T-cell (primary cell): ENCODE measurements at regions not wholly inside any gene's neighbourhood (a gene's known extent, or its start where the extent isn't known, plus 50 kb on each side); places are given as distances from the start of the nearest gene placed in this dataset.

Experiments used
- ATAC-seq, 4 experiments: fragments of 200-7000 bp in 3 of 4; fragments of 150-1000 bp in 1 of 4; cut with Tn5 transposase; replicated peaks in 1 of 4; 1 replicate in 3 of 4; 2 replicates in 1 of 4; pipeline ENCODE4 v1.10.0; 2021; ENCODE audit warnings: moderate library complexity in 3 of 4, mild to moderate bottlenecking in 2 of 4, moderate number of reproducible peaks in 1 of 4
- CTCF ChIA-PET, 2 donors: fragments of 300-600 bp; sonication (Branson Sonifier 250); formaldehyde crosslinking; loops; one replicate each; lab custom pipeline; 2022; ENCODE audit warnings: antibody characterized with exemption in 2 of 2; lab: Charles Lee
- POLR2A ChIA-PET, 2 donors: fragments of 300-600 bp; sonication (Branson Sonifier 250); formaldehyde crosslinking; loops; one replicate each; lab custom pipeline; 2022; ENCODE audit warnings: antibody characterized with exemption in 2 of 2; lab: Charles Lee
- DNase-seq, 35 experiments: peaks; one replicate each; pipeline versions ENCODE4 v3.0.0 to v3.0.0-alpha.2; 2013 to 2023
- H3K27ac ChIP-seq: one replicate; pipeline ENCODE4 v1.5.1; 2013; ENCODE audit warnings: low read length
- H3K27me3 ChIP-seq, 2 experiments: replicated peaks in 1 of 2; 1 replicate in 1 of 2; 2 replicates in 1 of 2; pipeline versions ENCODE4 v1.6.1 to v1.7.0; 2013; ENCODE audit warnings: low read length in 1 of 2, mixed read lengths in 1 of 2; ENCODE audit not compliant: control insufficient read depth in 2 of 2, insufficient read depth in 2 of 2; ENCODE audit errors: extremely low read depth in 1 of 2
- H3K36me3 ChIP-seq, 2 donors: 1 replicate in 1 of 2; 2 replicates in 1 of 2; pipeline versions ENCODE4 v1.6.1 to v1.7.0; 2013; ENCODE audit warnings: low read length in 1 of 2; ENCODE audit not compliant: control insufficient read depth in 2 of 2, insufficient read depth in 1 of 2; ENCODE audit errors: extremely low read depth in 1 of 2
- H3K4me1 ChIP-seq, 2 experiments: 1 replicate in 1 of 2; 2 replicates in 1 of 2; pipeline versions ENCODE4 v1.6.1 to v1.7.0; 2013; ENCODE audit warnings: low read length in 2 of 2, mixed read lengths in 1 of 2; ENCODE audit not compliant: insufficient read depth in 2 of 2, control insufficient read depth in 1 of 2; ENCODE audit errors: extremely low read depth in 1 of 2
- H3K4me3 ChIP-seq, 2 donors: 1 replicate in 1 of 2; 2 replicates in 1 of 2; pipeline versions ENCODE4 v1.5.1 to v1.7.0; 2013; ENCODE audit warnings: mild to moderate bottlenecking in 2 of 2, low read length in 1 of 2, moderate library complexity in 1 of 2; ENCODE audit not compliant: control insufficient read depth in 1 of 2; ENCODE audit errors: extremely low read depth in 1 of 2
- H3K9me3 ChIP-seq: 2 replicates; pipeline ENCODE4 v1.7.0; 2013
- H3K27ac Mint-ChIP-seq, 2 donors: one replicate each; pipeline ENCODE4 v1.8.0; 2020 to 2021; ENCODE audit warnings: mild to moderate bottlenecking in 2 of 2, mixed read lengths in 2 of 2
- H3K27me3 Mint-ChIP-seq, 2 donors: one replicate each; pipeline ENCODE4 v1.8.0; 2021 to 2022; ENCODE audit warnings: mixed read lengths in 2 of 2
- H3K36me3 Mint-ChIP-seq: one replicate; pipeline ENCODE4 v1.8.0; 2021; ENCODE audit warnings: mixed read lengths
- H3K4me1 Mint-ChIP-seq, 3 donors: one replicate each; pipeline ENCODE4 v1.8.0; 2020 to 2022; ENCODE audit warnings: mixed read lengths in 3 of 3, mild to moderate bottlenecking in 1 of 3
- H3K4me3 Mint-ChIP-seq, 3 donors: one replicate each; pipeline ENCODE4 v1.8.0; 2020 to 2022; ENCODE audit warnings: mild to moderate bottlenecking in 3 of 3, mixed read lengths in 3 of 3, moderate library complexity in 3 of 3
- H3K9me3 Mint-ChIP-seq, 3 donors: one replicate each; pipeline ENCODE4 v1.8.0; 2020 to 2022; ENCODE audit warnings: mixed read lengths in 3 of 3
- WGBS: methylation state at CpG from one replicate; pipeline ENCODE4 v1.1.5; 2013; ENCODE audit warnings: missing lambda C conversion rate; ENCODE audit not compliant: insufficient coverage; 5-methylcytosine and 5-hydroxymethylcytosine counted together

DNA sequence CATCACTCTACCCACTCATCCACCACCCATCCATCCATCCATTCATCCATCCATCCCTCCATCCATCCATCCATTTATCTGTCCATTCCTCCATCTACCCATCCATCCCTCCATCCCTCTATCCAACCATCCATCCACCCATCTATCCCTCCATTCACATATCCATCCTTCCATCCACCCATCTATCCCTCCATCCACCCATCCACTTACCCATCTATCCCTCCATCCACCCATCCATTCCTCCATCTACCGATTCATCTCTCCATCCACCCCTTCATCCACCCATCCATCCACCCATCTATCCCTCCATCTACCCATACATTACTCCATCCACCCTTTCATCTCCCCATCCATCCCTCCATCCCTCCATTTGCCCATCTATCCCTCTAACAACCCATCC is 239.6 kb upstream of the SHH start:
- Histone ChIP-seq H3K36me3 (no peaks in the 10 kb centered on the region), H3K4me3 (no peak overlapping the region), H3K4me1 (no peaks in the 10 kb centered on the region), H3K27me3 (peaks cover 0 to 3% of the 10 kb centered on the region in 2 experiments), H3K9me3 (no peaks in the 10 kb centered on the region), H3K27ac (no peak overlapping the region)
- Mint-ChIP-seq H3K27me3 (no peaks in the 10 kb centered on the region), H3K4me3 (no peak overlapping the region), H3K36me3 (no peaks in the 10 kb centered on the region), H3K4me1 (no peaks in the 10 kb centered on the region), H3K9me3 (peaks cover 0 to 5% (median 3%) of the 10 kb centered on the region in 3 donors), H3K27ac (no peak overlapping the region)
- no peak for DNase-seq
- ChIA-PET CTCF (no interaction called here), POLR2A (no interaction called here)
- 71% methylated on average over 1 of the region's 1 CpG for WGBS
- ATAC-seq = no peak

DNA sequence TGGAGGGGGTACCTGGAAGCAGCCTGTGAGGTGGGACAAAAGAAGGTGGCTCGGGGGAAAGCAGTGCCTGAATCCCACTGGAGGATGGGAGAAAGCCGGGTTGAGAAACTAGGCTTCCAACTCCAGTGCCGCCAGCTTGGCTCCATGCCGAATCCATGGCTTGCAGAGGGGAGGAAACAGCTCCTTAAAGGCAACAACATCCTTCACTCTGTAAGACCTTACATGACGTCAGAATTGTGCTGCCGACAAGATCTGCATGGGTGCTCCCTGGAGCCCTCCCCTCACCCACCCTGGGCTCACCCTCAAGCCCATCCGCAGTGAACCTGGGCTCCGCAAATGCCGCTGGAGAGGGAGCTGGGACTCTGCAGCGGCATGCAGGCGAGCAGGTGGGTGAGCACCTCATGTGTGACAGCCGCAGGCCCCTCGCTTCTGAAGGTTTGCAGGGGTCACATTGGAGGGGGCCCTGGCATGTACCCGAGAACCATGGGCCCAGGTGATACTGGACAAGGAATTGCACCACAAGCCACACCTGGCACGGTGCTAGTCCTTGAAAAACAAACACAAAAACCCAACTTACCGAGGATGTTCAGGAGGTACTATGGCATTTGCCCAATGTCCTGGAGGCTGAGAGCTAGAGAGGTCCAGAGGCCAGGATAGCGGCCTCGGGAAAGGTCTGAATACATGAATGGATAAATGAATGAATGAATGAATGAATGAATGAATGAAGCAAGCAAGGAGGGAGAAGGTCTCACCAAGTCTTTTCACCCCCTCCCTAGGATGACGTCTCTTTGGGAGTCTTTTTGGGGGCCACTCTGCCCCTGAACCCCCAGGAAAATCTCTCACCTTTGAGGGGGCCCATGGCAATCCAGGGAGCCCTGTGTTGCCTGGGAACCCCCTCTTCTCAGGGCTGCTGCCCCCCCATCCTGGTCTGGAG is 238.6 kb upstream of the SHH start:
- Histone ChIP-seq H3K4me3 (no peak overlapping the region), H3K9me3 (no peaks in the 10 kb centered on the region), H3K27ac (no peak overlapping the region), H3K4me1 (no peaks in the 10 kb centered on the region), H3K36me3 (no peaks in the 10 kb centered on the region), H3K27me3 (peaks cover 0 to 3% of the 10 kb centered on the region in 2 experiments)
- no peak overlapping the region for H3K4me3 Mint-ChIP-seq
- H3K9me3 Mint-ChIP-seq = peaks cover 0 to 7% (median 5%) of the 10 kb centered on the region in 3 donors
- no peak overlapping the region for H3K27ac Mint-ChIP-seq
- WGBS = 94% methylated on average over 9 of the region's 19 CpGs
- no peaks in the 10 kb centered on the region for H3K36me3 Mint-ChIP-seq
- no peaks in the 10 kb centered on the region for H3K4me1 Mint-ChIP-seq
- ATAC-seq = no peak
- no peak for DNase-seq
- CTCF ChIA-PET = no interaction called here
- POLR2A ChIA-PET = no interaction called here
- no peaks in the 10 kb centered on the region for H3K27me3 Mint-ChIP-seq

DNA sequence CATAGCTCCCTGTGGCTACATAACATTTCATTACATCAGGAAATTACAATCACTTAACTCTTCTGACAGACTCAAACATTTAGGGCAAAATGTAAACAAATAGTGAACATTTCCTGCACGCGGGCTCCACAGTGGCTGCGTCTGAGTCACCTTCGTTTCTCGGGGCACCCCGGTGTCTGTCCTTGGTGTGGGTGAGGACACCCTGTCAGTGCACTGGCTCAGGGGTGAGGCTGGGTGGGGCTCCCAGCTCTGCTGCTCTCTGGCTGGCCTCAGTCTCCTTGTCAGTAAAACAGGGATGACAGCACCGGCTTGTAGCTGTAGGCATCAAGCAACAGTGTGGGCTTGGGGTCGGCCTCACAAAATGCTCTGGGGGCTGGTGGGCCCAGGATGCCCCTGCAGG is 237.1 kb upstream of the SHH start:
- H3K27ac Mint-ChIP-seq = no peak overlapping the region
- no peaks in the 10 kb centered on the region for H3K36me3 Mint-ChIP-seq
- no peaks in the 10 kb centered on the region for H3K27me3 Mint-ChIP-seq
- H3K9me3 Mint-ChIP-seq = peaks cover 0 to 7% (median 5%) of the 10 kb centered on the region in 3 donors
- ATAC-seq = no peak
- 65% methylated on average over 5 of the region's 8 CpGs for WGBS
- DNase-seq = no peak
- no peak overlapping the region for H3K4me3 Mint-ChIP-seq
- peaks cover 0 to 4% of the 10 kb centered on the region in 2 experiments for H3K27me3 ChIP-seq
- no peaks in the 10 kb centered on the region for H3K4me1 Mint-ChIP-seq
- no peak overlapping the region for H3K27ac ChIP-seq
- POLR2A ChIA-PET = interaction anchor here in 1 of 2 donors (0.7 kb wide), 1 partner anchor 417 kb away, joined by 3 read pairs; no protein-coding TSS in a partner anchor
- no peak overlapping the region for H3K4me3 ChIP-seq
- no peaks in the 10 kb centered on the region for H3K36me3 ChIP-seq
- CTCF ChIA-PET = no interaction called here
- H3K9me3 ChIP-seq = no peaks in the 10 kb centered on the region
- no peaks in the 10 kb centered on the region for H3K4me1 ChIP-seq

DNA sequence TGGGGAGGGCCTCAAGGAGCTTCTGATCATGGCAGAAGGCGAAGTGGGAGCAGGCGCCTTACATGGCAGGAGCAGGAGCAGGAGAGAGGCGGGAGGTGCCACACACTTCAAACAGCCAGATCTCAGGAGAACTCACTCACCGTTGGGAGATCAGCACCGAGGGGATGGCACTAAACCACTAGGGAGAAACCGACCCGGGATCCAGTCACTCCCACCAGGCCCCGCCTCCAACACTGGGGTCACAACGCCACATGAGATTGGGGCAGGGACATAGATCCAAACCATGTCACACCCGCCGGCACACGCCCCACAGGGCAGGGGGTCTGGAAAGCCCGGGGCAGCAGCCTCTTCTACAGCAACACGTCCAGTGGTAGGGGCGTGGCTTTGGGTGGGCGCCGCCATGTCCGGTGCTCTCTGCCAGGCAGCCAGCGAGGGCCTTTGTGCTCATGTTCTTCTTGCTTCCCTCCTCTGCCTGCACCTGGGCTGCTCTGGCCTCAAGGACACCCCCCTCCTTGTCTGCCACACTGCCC is 233.8 kb upstream of the SHH start:
- POLR2A ChIA-PET = no interaction called here
- peaks cover 0 to 7% (median 5%) of the 10 kb centered on the region in 3 donors for H3K9me3 Mint-ChIP-seq
- H3K27me3 Mint-ChIP-seq = no peaks in the 10 kb centered on the region
- no peaks in the 10 kb centered on the region for H3K4me1 Mint-ChIP-seq
- no peak overlapping the region for H3K4me3 Mint-ChIP-seq
- CTCF ChIA-PET = no interaction called here
- no peak overlapping the region for H3K27ac ChIP-seq
- no peaks in the 10 kb centered on the region for H3K36me3 ChIP-seq
- WGBS = 87% methylated on average over 17 of the region's 19 CpGs
- peaks cover 0 to 8% of the 10 kb centered on the region in 2 experiments for H3K27me3 ChIP-seq
- H3K36me3 Mint-ChIP-seq = no peaks in the 10 kb centered on the region
- no peak for DNase-seq
- H3K4me1 ChIP-seq = no peaks in the 10 kb centered on the region
- H3K4me3 ChIP-seq = no peak overlapping the region
- H3K9me3 ChIP-seq = no peaks in the 10 kb centered on the region
- no peak overlapping the region for H3K27ac Mint-ChIP-seq
- no peak for ATAC-seq

DNA sequence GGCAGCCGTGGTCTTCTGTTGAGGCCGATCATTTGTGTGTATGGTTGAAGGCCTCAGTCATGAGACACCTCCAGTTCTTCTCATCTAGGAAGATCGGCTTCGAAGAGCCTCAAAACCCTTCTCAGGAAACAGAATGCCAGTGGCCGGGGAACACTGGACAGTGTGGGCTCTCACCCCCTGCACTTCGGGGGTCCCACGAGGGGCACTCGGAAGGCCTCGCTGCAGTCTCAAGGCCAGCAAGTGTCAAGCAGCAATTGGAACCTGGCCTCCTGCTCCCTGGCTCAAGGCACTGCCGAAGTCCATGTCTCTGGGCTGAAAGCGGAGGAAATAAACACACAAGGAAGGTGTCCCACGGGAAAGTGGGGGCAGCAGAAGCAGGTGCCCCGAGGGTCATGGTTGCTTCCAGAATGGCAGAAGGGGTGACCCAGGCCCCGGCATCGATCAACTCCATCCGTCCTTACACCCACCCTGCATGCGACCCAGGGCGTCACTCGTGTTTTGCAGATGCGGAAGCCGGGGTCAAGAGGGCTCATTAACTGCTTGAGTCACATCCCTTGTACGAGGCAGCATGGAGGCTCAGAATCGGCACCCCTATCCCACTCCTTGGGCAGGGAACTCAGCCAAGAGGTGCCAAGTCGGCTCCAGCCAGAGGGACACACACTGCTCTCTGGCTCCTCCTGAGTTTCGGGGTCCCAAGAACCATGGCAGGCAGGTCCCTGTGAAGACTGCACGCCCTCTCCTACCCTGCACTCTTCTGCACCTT is 231.3 kb upstream of the SHH start:
- no peaks in the 10 kb centered on the region for H3K36me3 Mint-ChIP-seq
- CTCF ChIA-PET = no interaction called here

DNA sequence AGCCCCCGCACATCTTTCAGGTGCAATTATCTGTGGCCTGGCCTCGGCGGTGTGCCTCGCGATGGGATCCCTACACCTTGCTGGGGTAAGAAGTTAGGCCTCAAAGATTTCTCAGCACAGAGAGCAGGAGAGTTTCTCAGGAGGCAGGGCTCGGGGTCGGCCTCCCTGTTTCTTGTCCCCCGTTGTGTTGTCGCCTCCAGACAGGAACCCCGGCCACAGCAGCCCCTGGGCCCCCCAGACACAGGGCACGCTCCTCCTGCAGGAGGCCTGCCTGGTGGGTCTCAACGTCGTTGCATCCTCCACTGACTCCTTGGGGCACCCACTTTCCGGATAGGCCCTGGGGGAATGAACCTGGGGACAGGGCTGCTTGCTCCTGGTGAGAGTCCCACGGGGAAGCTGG is 229.1 kb upstream of the SHH start:
- Histone ChIP-seq H3K27me3 (peaks cover 0 to 17% of the 10 kb centered on the region in 2 experiments), H3K4me1 (peaks cover 0 to 6% of the 10 kb centered on the region in 2 experiments), H3K9me3 (no peaks in the 10 kb centered on the region), H3K36me3 (no peaks in the 10 kb centered on the region), H3K27ac (no peak overlapping the region), H3K4me3 (no peak overlapping the region)
- DNase-seq (no peak), ATAC-seq (no peak)
- POLR2A ChIA-PET = no interaction called here
- Mint-ChIP-seq H3K4me1 (no peaks in the 10 kb centered on the region), H3K27ac (no peak overlapping the region), H3K4me3 (no peak overlapping the region), H3K9me3 (no peaks in the 10 kb centered on the region), H3K27me3 (no peaks in the 10 kb centered on the region), H3K36me3 (no peaks in the 10 kb centered on the region)
- CTCF ChIA-PET = no interaction called here
- 74% methylated on average over 15 of the region's 15 CpGs for WGBS

More for the DNA sequence above, 231.3 kb upstream of the SHH start:
- no peak overlapping the region for H3K4me3 Mint-ChIP-seq
- 90% methylated on average over 23 of the region's 26 CpGs for WGBS
- H3K4me1 Mint-ChIP-seq = no peaks in the 10 kb centered on the region
- POLR2A ChIA-PET = no interaction called here
- H3K27ac ChIP-seq = no peak overlapping the region
- no peak overlapping the region for H3K4me3 ChIP-seq
- H3K27me3 ChIP-seq = peaks cover 0 to 13% of the 10 kb centered on the region in 2 experiments
- no peaks in the 10 kb centered on the region for H3K36me3 ChIP-seq
- no peak overlapping the region for H3K27ac Mint-ChIP-seq
- H3K9me3 ChIP-seq = no peaks in the 10 kb centered on the region
- H3K9me3 Mint-ChIP-seq = peaks cover 0 to 7% (median 5%) of the 10 kb centered on the region in 3 donors
- DNase-seq = no peak
- peaks cover 0 to 6% of the 10 kb centered on the region in 2 experiments for H3K4me1 ChIP-seq
- H3K27me3 Mint-ChIP-seq = no peaks in the 10 kb centered on the region
- ATAC-seq = no peak
